Mesendoderm (in vitro differentiated cells): ENCODE measurements at regions not wholly inside any gene's neighbourhood (a gene's known extent, or its start where the extent isn't known, plus 50 kb on each side); places are given as distances from the start of the nearest gene placed in this dataset. TPM values are rescaled to one million over a fixed set of nuclear protein-coding genes. Genes with fewer than 3 reads are reported as not detected.

Experiments
- DNase-seq: peaks from one replicate; pipeline ENCODE4 v3.0.0; 2013
- H2AK5ac ChIP-seq: 2 replicates; pipeline ENCODE4 v1.6.1; 2013; ENCODE audit warnings: low read length, inconsistent platforms
- H2BK120ac ChIP-seq: 2 replicates; pipeline ENCODE4 v1.6.1; 2013; ENCODE audit warnings: low read depth, mild to moderate bottlenecking, low read length, moderate library complexity, mixed read lengths
- H2BK15ac ChIP-seq: replicated peaks from 2 replicates; pipeline ENCODE4 v1.6.1; 2013; ENCODE audit warnings: low read depth, mild to moderate bottlenecking, moderate library complexity
- H2BK5ac ChIP-seq: 2 replicates; pipeline ENCODE4 v1.6.1; 2013; ENCODE audit warnings: low read length, inconsistent platforms
- H3K18ac ChIP-seq: 2 replicates; pipeline ENCODE4 v1.6.1; 2013; ENCODE audit warnings: mild to moderate bottlenecking, low read length, mixed read lengths
- H3K23ac ChIP-seq: one replicate; pipeline ENCODE4 v1.6.1; 2013; ENCODE audit warnings: low read length
- H3K27ac ChIP-seq: 2 replicates; pipeline ENCODE4 v1.5.1; 2013; ENCODE audit warnings: low read depth, mild to moderate bottlenecking, inconsistent platforms, low read length, moderate library complexity
- H3K27me3 ChIP-seq: 2 replicates; pipeline ENCODE4 v1.6.1; 2013; ENCODE audit warnings: low read length, control low read depth, mild to moderate bottlenecking, inconsistent platforms; ENCODE audit not compliant: insufficient read depth, poor library complexity
- H3K36me3 ChIP-seq: 2 replicates; pipeline ENCODE4 v1.6.1; 2013; ENCODE audit warnings: low read length, inconsistent platforms; ENCODE audit not compliant: control insufficient read depth, insufficient read depth
- H3K4ac ChIP-seq: one replicate; pipeline ENCODE4 v1.6.1; 2013; ENCODE audit warnings: low read depth, mild to moderate bottlenecking, low read length, moderate library complexity
- H3K4me1 ChIP-seq: 2 replicates; pipeline ENCODE4 v1.6.1; 2013; ENCODE audit warnings: low read depth, low read length, inconsistent platforms; ENCODE audit not compliant: control insufficient read depth
- H3K4me2 ChIP-seq: 2 replicates; pipeline ENCODE4 v1.6.1; 2013; ENCODE audit warnings: low read length
- H3K4me3 ChIP-seq: 2 replicates; pipeline ENCODE4 v1.5.1; 2013; ENCODE audit warnings: mild to moderate bottlenecking, low read length
- H3K56ac ChIP-seq: one replicate; pipeline ENCODE4 v1.6.1; 2013; ENCODE audit warnings: low read length
- H3K79me1 ChIP-seq: 2 replicates; pipeline ENCODE4 v1.6.1; 2013; ENCODE audit warnings: low read length, inconsistent platforms
- H3K79me2 ChIP-seq: 2 replicates; pipeline ENCODE4 v1.6.1; 2013; ENCODE audit warnings: mild to moderate bottlenecking, low read length; ENCODE audit not compliant: control insufficient read depth, insufficient read depth
- H3K9ac ChIP-seq: 2 replicates; pipeline ENCODE4 v1.6.1; 2013; ENCODE audit warnings: low read length, inconsistent platforms
- H4K5ac ChIP-seq: one replicate; pipeline ENCODE4 v1.6.1; 2013; ENCODE audit warnings: low read length
- H4K8ac ChIP-seq: one replicate; pipeline ENCODE4 v1.6.1; 2013; ENCODE audit warnings: low read depth, mild to moderate bottlenecking, control low read depth, low read length, moderate library complexity
- WGBS: extraction: QIAGEN DNeasy Blood & Tissue Kit; methylation state at CpG from one replicate; pipeline ENCODE4 v1.1.7; 2013; ENCODE audit warnings: low lambda C conversion rate, missing lambda C conversion rate; ENCODE audit not compliant: insufficient coverage; ENCODE audit errors: extremely low coverage; 5-methylcytosine and 5-hydroxymethylcytosine counted together
- small RNA-seq: library from polyadenylated mRNA; stranded (forward); fragments of <200 nt; extraction: miRNeasy Mini kit (QIAGEN cat#:217004); gene quantifications from one replicate; pipeline ENCODE3, GENCODE V24; 2013; ENCODE audit not compliant: insufficient read depth

DNA sequence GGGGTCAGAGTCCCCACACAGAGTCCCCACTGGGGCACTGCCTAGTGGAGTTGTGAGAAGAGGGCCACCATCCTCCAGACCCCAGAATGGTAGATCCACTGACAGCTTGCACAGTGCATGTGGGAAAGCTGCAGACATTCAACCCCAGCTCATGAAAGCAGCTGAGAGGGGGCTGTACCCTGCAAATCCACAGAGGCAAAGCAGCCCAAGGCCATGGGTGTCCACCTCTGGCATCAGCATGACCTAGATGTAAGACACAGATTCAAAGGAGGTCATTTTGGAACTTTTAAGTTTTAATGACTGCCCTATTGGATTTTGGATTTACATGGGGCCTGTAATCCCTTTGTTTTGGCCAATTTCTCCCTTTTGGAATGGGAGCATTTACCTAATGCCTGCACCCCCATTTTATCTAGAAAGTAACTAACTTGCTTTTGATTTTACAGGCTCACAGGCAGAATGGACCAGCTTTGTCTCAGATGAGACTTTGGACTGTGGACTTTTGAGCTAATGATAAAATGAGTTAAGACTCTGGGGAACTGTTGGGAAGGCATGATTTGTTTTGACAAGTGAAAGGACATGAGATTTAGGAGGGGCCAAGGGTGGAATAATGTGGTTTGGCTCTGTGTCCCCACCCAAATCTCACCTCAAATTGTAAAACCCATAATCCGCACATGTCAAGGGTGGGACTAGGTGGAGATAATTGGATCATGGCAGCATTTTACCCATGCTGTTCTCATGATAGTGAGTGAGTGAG lies 56.3 kb upstream of the ITGA1 start:
- Histone ChIP-seq H3K27ac (no peak overlapping the region), H2BK120ac (no peak overlapping the region), H3K79me1 (no peaks in the 10 kb centered on the region), H3K4me1 (no peaks in the 10 kb centered on the region), H3K9ac (no peak overlapping the region), H3K79me2 (no peaks in the 10 kb centered on the region), H3K18ac (no peak overlapping the region), H3K27me3 (no peaks in the 10 kb centered on the region), H3K4me2 (no peak overlapping the region), H3K23ac (no peak overlapping the region), H2AK5ac (no peak overlapping the region), H3K4me3 (no peak overlapping the region), H3K56ac (no peak overlapping the region), H4K8ac (no peak overlapping the region), H2BK15ac (no peak overlapping the region), H2BK5ac (no peak overlapping the region), H4K5ac (no peak overlapping the region), H3K36me3 (no peaks in the 10 kb centered on the region), H3K4ac (no peak overlapping the region)
- WGBS, result no CpG with 5 or more reads among the region's 1 CpG
- no peak for DNase-seq

DNA sequence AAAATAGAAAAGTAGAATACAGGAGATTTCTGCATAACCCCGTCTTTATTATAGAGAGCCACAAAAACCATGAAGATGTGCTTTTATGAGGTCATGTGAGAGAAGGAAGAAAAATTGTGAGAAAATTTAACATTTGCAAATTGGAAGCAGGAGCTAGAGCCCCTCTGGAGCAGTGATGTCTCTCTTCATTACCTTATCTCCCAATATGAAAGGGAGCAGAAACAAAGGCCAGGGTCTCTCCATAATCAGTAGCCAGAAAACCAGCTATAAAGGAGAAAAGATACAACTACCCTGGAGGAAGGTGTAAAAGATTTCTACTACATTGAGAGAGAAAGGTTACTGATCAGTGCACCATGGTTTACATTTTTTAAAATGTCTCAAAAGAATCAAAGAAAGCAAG lies 53.2 kb upstream of the ITGA1 start:
- H3K56ac ChIP-seq, result no peak overlapping the region
- H3K79me2 ChIP-seq, result no peaks in the 10 kb centered on the region
- no peak overlapping the region for H3K18ac ChIP-seq
- no peak overlapping the region for H3K23ac ChIP-seq
- H3K27ac ChIP-seq, result no peak overlapping the region
- no peaks in the 10 kb centered on the region for H3K27me3 ChIP-seq
- H2BK15ac ChIP-seq, result no peak overlapping the region
- no peak overlapping the region for H3K4me2 ChIP-seq
- no CpG with 5 or more reads among the region's 1 CpG for WGBS
- no peak overlapping the region for H4K8ac ChIP-seq
- no peak overlapping the region for H3K4me3 ChIP-seq
- no peak overlapping the region for H4K5ac ChIP-seq
- H2BK5ac ChIP-seq, result no peak overlapping the region
- no peak overlapping the region for H2AK5ac ChIP-seq
- no peak overlapping the region for H3K9ac ChIP-seq
- H3K36me3 ChIP-seq, result no peaks in the 10 kb centered on the region
- H3K4ac ChIP-seq, result no peak overlapping the region
- no peak overlapping the region for H2BK120ac ChIP-seq
- DNase-seq, result no peak
- H3K79me1 ChIP-seq, result no peaks in the 10 kb centered on the region
- no peaks in the 10 kb centered on the region for H3K4me1 ChIP-seq

DNA sequence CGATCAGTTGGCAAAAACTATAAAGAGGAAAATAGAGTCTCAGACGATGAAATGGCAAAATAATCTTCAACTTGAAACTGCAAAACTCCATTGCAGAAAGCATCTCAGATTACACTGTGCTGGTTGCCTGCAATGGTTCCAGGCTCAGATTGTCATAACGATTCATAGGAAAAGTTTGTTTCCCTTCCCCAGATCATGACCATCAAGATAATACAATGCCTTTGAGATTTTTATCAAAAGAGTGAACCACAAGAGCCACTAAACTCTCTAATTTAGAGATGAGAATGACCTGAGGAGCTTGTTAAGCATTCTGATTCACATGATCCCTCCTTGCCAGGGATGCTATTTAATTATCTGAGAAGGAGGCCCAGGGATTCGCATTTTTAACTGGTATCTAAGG lies 52.6 kb upstream of the ITGA1 start:
- Histone ChIP-seq H3K27me3 (no peaks in the 10 kb centered on the region), H3K79me2 (no peaks in the 10 kb centered on the region), H3K4me3 (no peak overlapping the region), H3K56ac (no peak overlapping the region), H3K79me1 (no peaks in the 10 kb centered on the region), H3K4ac (no peak overlapping the region), H3K18ac (no peak overlapping the region), H3K4me1 (no peaks in the 10 kb centered on the region), H2AK5ac (no peak overlapping the region), H2BK120ac (no peak overlapping the region), H4K5ac (no peak overlapping the region), H3K27ac (no peak overlapping the region), H3K4me2 (no peak overlapping the region), H2BK5ac (no peak overlapping the region), H3K9ac (no peak overlapping the region), H4K8ac (no peak overlapping the region), H3K23ac (no peak overlapping the region), H2BK15ac (no peak overlapping the region), H3K36me3 (no peaks in the 10 kb centered on the region)
- no peak for DNase-seq
- no CpG with 5 or more reads among the region's 4 CpGs for WGBS

Small RNA genes lying in the stretch of these regions (small RNA-seq; reads per million reads assigned to genes)
- gene RPS17P11, result not detected
